GM12878 (cell line): ENCODE measurements at regions not wholly inside any gene's neighbourhood (a gene's known extent, or its start where the extent isn't known, plus 50 kb on each side); places are given as distances from the start of the nearest gene placed in this dataset.

Experiments
- ATAC-seq: fragments of 200-7000 bp; cut with Tn5 transposase; 3 replicates; pipeline ENCODE4 v1.9.1; 2020; ENCODE audit warnings: mild to moderate bottlenecking, moderate library complexity
- BruUV-seq: library from RNA; stranded (reverse); fragments of 400-500 nt; replicated peaks from 2 replicates; lab custom pipeline; 2021; lab: Mats Ljungman, UMichigan
- CTCF ChIA-PET: fragments of 300-600 bp; sonication (Branson Sonifier 250); formaldehyde crosslinking; extraction: SDS; loops from one replicate; lab custom pipeline; 2021; ENCODE audit warnings: inconsistent platforms; lab: Yijun Ruan, JAX
- POLR2A ChIA-PET: fragments of 350-600 bp; formaldehyde crosslinking; extraction: SDS; loops from one replicate; lab custom pipeline; 2021; ENCODE audit warnings: inconsistent platforms; lab: Charles Lee
- RAD21 ChIA-PET: fragments of 300-600 bp; sonication (Branson Sonifier 250); formaldehyde crosslinking; loops from one replicate; lab custom pipeline; 2023; ENCODE audit warnings: antibody characterized with exemption; ENCODE audit not compliant: unreplicated experiment; lab: Charles Lee
- SMC1A ChIA-PET: fragments of 300-600 bp; sonication (Branson Sonifier 250); formaldehyde crosslinking; loops from one replicate; lab custom pipeline; 2023; ENCODE audit not compliant: unreplicated experiment, uncharacterized antibody; lab: Charles Lee
- DNase-seq: peaks from one replicate; pipeline ENCODE4 v3.0.0-alpha.2; 2011; ENCODE audit warnings: low read depth, low spot score
- FAIRE-seq: peaks from 3 replicates; lab custom pipeline; 2011; peaks lifted over from hg19 to GRCh38; lab: Jason Lieb, UNC
- H2AFZ ChIP-seq: 2 replicates; pipeline ENCODE4 v1.6.0; 2011; ENCODE audit warnings: low read depth, low read length, control low read depth; ENCODE audit not compliant: control insufficient read depth
- H3K27ac ChIP-seq: 2 replicates; pipeline ENCODE4 v1.5.1; 2011; ENCODE audit warnings: control low read depth; ENCODE audit not compliant: control insufficient read depth, insufficient read depth
- H3K27me3 ChIP-seq, 2 experiments: replicated peaks in 1 of 2; 2 replicates each; pipeline versions ENCODE4 v1.6.0 to v1.6.1; 2011; ENCODE audit warnings: low read length in 1 of 2; ENCODE audit not compliant: control insufficient read depth in 2 of 2, insufficient read depth in 2 of 2
- H3K36me3 ChIP-seq, 2 experiments: 2 replicates each; pipeline ENCODE4 v1.5.1; 2011; ENCODE audit warnings: low read length in 1 of 2; ENCODE audit not compliant: control insufficient read depth in 2 of 2, insufficient read depth in 2 of 2
- H3K4me1 ChIP-seq: 2 replicates; pipeline ENCODE4 v1.6.1; 2011; ENCODE audit warnings: mild to moderate bottlenecking, low read length, moderate library complexity, mixed read lengths; ENCODE audit not compliant: control insufficient read depth, insufficient read depth
- H3K4me2 ChIP-seq: 2 replicates; pipeline ENCODE4 v1.6.0; 2011; ENCODE audit warnings: control low read depth; ENCODE audit not compliant: control insufficient read depth, insufficient read depth
- H3K4me3 ChIP-seq: fragments of 200-600 bp; sonication (generic); 2 replicates; pipeline ENCODE4 v1.5.1; 2016
- H3K79me2 ChIP-seq: 2 replicates; pipeline ENCODE4 v1.6.0; 2011; ENCODE audit warnings: low read length; ENCODE audit not compliant: control insufficient read depth, insufficient read depth
- H3K9ac ChIP-seq: 2 replicates; pipeline ENCODE4 v1.8.0; 2011; ENCODE audit warnings: low read length, control low read depth, mixed read lengths; ENCODE audit not compliant: control insufficient read depth, insufficient read depth
- H3K9me3 ChIP-seq: replicated peaks from 3 replicates; pipeline ENCODE4 v1.5.1; 2011; ENCODE audit warnings: mild to moderate bottlenecking, low read length; ENCODE audit not compliant: control insufficient read depth, insufficient read depth
- H4K20me1 ChIP-seq: 2 replicates; pipeline ENCODE4 v1.6.0; 2011; ENCODE audit not compliant: control insufficient read depth, insufficient read depth
- BACH1 ChIP-seq: fragments of 450-650 bp; IDR thresholded peaks from 2 replicates; pipeline ENCODE4 v1.6.1; 2017; ENCODE audit warnings: mild to moderate bottlenecking, borderline replicate concordance
- BCL11A ChIP-seq: IDR thresholded peaks from 2 replicates; pipeline ENCODE4 v1.6.1; 2011; ENCODE audit warnings: low read depth, low read length
- BHLHE40 ChIP-seq, 2 experiments: fragments of 450-650 bp in 1 of 2; IDR thresholded peaks; 2 replicates each; pipeline ENCODE4 v1.6.1; 2011 to 2017; ENCODE audit warnings: low read depth in 2 of 2, borderline replicate concordance in 1 of 2, improper control_type of control experiment in 1 of 2, low read length in 1 of 2, mild to moderate bottlenecking in 1 of 2
- CBFB ChIP-seq: IDR thresholded peaks from 2 replicates; pipeline ENCODE4 v1.6.1; 2016; ENCODE audit warnings: antibody characterized with exemption, low read depth
- CREM ChIP-seq: IDR thresholded peaks from 2 replicates; pipeline ENCODE4 v1.6.1; 2014; ENCODE audit warnings: antibody characterized with exemption, low read depth
- DPF2 ChIP-seq: fragments of 450-650 bp; IDR thresholded peaks from 2 replicates; pipeline ENCODE4 v1.6.1; 2017; ENCODE audit warnings: mild to moderate bottlenecking
- EED ChIP-seq: sonication (generic); IDR thresholded peaks from 2 replicates; pipeline ENCODE4 v1.6.1; 2016; ENCODE audit warnings: antibody characterized with exemption, low read depth
- EP300 ChIP-seq, 2 experiments: fragments of 150-350 bp in 1 of 2; IDR thresholded peaks; 2 replicates each; pipeline ENCODE4 v1.6.1; 2011 to 2012; ENCODE audit warnings: low read depth in 2 of 2, low read length in 2 of 2, borderline replicate concordance in 1 of 2, improper control_type of control experiment in 1 of 2, inconsistent platforms in 1 of 2; ENCODE audit not compliant: control insufficient read depth in 1 of 2
- FOXM1 ChIP-seq: IDR thresholded peaks from 2 replicates; pipeline ENCODE4 v1.6.1; 2012; ENCODE audit warnings: low read depth, mild to moderate bottlenecking, inconsistent platforms, low read length, moderate library complexity
- IKZF2 ChIP-seq, 2 experiments: fragments of 450-650 bp; IDR thresholded peaks; 2 replicates each; pipeline ENCODE4 v1.6.1; 2017; ENCODE audit warnings: mild to moderate bottlenecking in 2 of 2, moderate library complexity in 2 of 2
- MEF2B ChIP-seq: fragments of 450-650 bp; IDR thresholded peaks from 2 replicates; pipeline ENCODE4 v1.6.1; 2018; ENCODE audit warnings: mild to moderate bottlenecking, moderate library complexity; ENCODE audit not compliant: partially characterized antibody, poor library complexity, severe bottlenecking
- MLLT1 ChIP-seq: fragments of 450-650 bp; IDR thresholded peaks from 2 replicates; pipeline ENCODE4 v1.6.1; 2016; ENCODE audit warnings: mild to moderate bottlenecking
- MTA2 ChIP-seq: fragments of 450-650 bp; IDR thresholded peaks from 2 replicates; pipeline ENCODE4 v1.6.1; 2016; ENCODE audit warnings: low read depth, mild to moderate bottlenecking, moderate library complexity
- NBN ChIP-seq: fragments of 450-650 bp; IDR thresholded peaks from 2 replicates; pipeline ENCODE4 v1.6.1; 2016
- NFYA ChIP-seq: IDR thresholded peaks from 2 replicates; pipeline ENCODE4 v1.6.1; 2011; ENCODE audit warnings: low read depth, mild to moderate bottlenecking, low read length, improper control_type of control experiment, borderline replicate concordance
- PAX5 ChIP-seq: IDR thresholded peaks from 2 replicates; pipeline ENCODE4 v1.6.1; 2011; ENCODE audit warnings: low read depth, low read length, borderline replicate concordance
- RELA ChIP-seq: fragments of 450-650 bp; IDR thresholded peaks from 2 replicates; pipeline ENCODE4 v1.8.0; 2014; ENCODE audit warnings: borderline replicate concordance; ENCODE audit not compliant: partially characterized antibody
- RUNX3 ChIP-seq: IDR thresholded peaks from 2 replicates; pipeline ENCODE4 v1.6.1; 2012; ENCODE audit warnings: low read length, inconsistent platforms
- SP1 ChIP-seq: IDR thresholded peaks from one replicate; pipeline ENCODE4 v1.6.1; 2011; ENCODE audit warnings: low read depth, low read length
- SREBF2 ChIP-seq: IDR thresholded peaks from 2 replicates; pipeline ENCODE4 v1.6.1; 2012; ENCODE audit warnings: mild to moderate bottlenecking, low read length
- SUPT20H ChIP-seq: IDR thresholded peaks from 2 replicates; pipeline ENCODE4 v1.6.1; 2011; ENCODE audit warnings: low read depth, mild to moderate bottlenecking, low read length, moderate library complexity, borderline replicate concordance; ENCODE audit not compliant: control insufficient read depth
- SUZ12 ChIP-seq: fragments of 200-600 bp; sonication (generic); IDR thresholded peaks from one replicate; pipeline ENCODE4 v1.6.1; 2018; ENCODE audit warnings: antibody characterized with exemption, mild to moderate bottlenecking; ENCODE audit not compliant: unreplicated experiment
- TARDBP ChIP-seq: IDR thresholded peaks from 2 replicates; pipeline ENCODE4 v1.6.1; 2016; ENCODE audit warnings: borderline replicate concordance
- ZSCAN29 ChIP-seq: fragments of 450-650 bp; IDR thresholded peaks from 2 replicates; pipeline ENCODE4 v1.6.1; 2017; ENCODE audit warnings: mild to moderate bottlenecking, moderate library complexity
- WGBS: methylation state at CpG from one replicate; pipeline ENCODE4 v1.1.6; 2016; ENCODE audit warnings: low lambda C conversion rate; ENCODE audit not compliant: insufficient replicate concordance, insufficient coverage; ENCODE audit errors: missing lambda C conversion rate; 5-methylcytosine and 5-hydroxymethylcytosine counted together
- in situ Hi-C: fragments of 300-500 bp; cut with MboI; formaldehyde crosslinking; loops from 9 replicates; pipeline ENCODE4 v1.14.3; 2018; ENCODE audit warnings: mixed read lengths
- intact Hi-C: fragments of 100-400 bp; cut with micrococcal nuclease; formaldehyde crosslinking; loops from one replicate; pipeline ENCODE4 v1.14.2; 2022; ENCODE audit not compliant: unreplicated experiment
- TF ChIP-seq, protein P1 (sequence below): fragments of 450-650 bp; IDR thresholded peaks from 2 replicates; pipeline ENCODE4 v1.6.1; 2016; ENCODE audit warnings: mild to moderate bottlenecking

GRCh38 chr5:68565427-68565826 is 349.9 kb downstream of the PIK3R1 start:
- peak; percentile 76 for FAIRE-seq
- Histone ChIP-seq H3K27me3 (no peaks in the 10 kb centered on the region), H3K79me2 (no peaks in the 10 kb centered on the region), H3K9me3 (no peaks in the 10 kb centered on the region; the same call in 1 of the 3 replicates), H3K4me1 (peaks cover 6% of the 10 kb centered on the region; the same call in 1 of the 2 replicates), H2AFZ (peak overlapping the region; percentile 60), H3K9ac (no peak overlapping the region), H3K4me3 (no peak overlapping the region), H3K27ac (0 out of 2 replicates have a peak overlapping the region, but pooled peaks have one; percentile 25), H3K36me3 (no peaks in the 10 kb centered on the region), H4K20me1 (no peaks in the 10 kb centered on the region), H3K4me2 (0 out of 2 replicates have a peak overlapping the region, but pooled peaks have one; percentile 60)
- intact Hi-C loops = loop anchor here (2.0 to 10.0 kb wide), 4 partner anchors 101 to 278 kb away; no protein-coding TSS in a partner anchor
- ChIA-PET RAD21 (no interaction called here), POLR2A (no interaction called here), CTCF (interaction anchor here (0.9 to 1.2 kb wide), 2 partner anchors 10 to 72 kb away, joined by 4 read pairs; no protein-coding TSS in a partner anchor), SMC1A (interaction anchor here (0.7 to 2.8 kb wide), 5 partner anchors 10 to 279 kb away, joined by 3 to 11 read pairs (median 4); no protein-coding TSS in a partner anchor)
- in situ Hi-C loops = no loop called here
- DNase-seq = peak; percentile 55
- ATAC-seq = peak; percentile 97
- no TSS peak for BruUV-seq
- whole genome bisulfite sequencing = 18% methylated on average over 5 of the region's 5 CpGs
- TF ChIP-seq RELA (peak; percentile 40), NFYA (no peak), BCL11A (peak; percentile 20; the same call in 1 of the 2 replicates), MTA2 (0 out of 2 replicates have a peak, but pooled peaks have one; percentile 26), ZSCAN29 (no peak), PAX5 (peak; percentile 55; the same call in 1 of the 2 replicates), NBN (0 out of 2 replicates have a peak, but pooled peaks have one; percentile 44), TARDBP (no peak), FOXM1 (peak; percentile 61; the same call in 1 of the 2 replicates), BACH1 (no peak), MLLT1 (peak; percentile 53; the same call in 1 of the 2 replicates), SUZ12 (no peak), EED (peak; percentile 68; the same call in 1 of the 2 replicates), BHLHE40 (IDR thresholded peaks at IDR 0.05; ENCODE audit: borderline replicate concordance in 1 of 2, low read depth in 2 of 2, low read length in 1 of 2) (peak in 1 of 2 experiments; percentile 49; a peak in 2 of 4 replicates), EP300 (IDR thresholded peaks at IDR 0.05; ENCODE audit: borderline replicate concordance in 1 of 2, control insufficient read depth in 1 of 2, low read depth in 2 of 2, low read length in 2 of 2) (peak in 1 of 2 experiments; percentile 14; a peak in 1 of 4 replicates), CREM (peak; percentile 48; the same call in 1 of the 2 replicates), RUNX3 (peak; percentile 92), DPF2 (peak; percentile 65; the same call in 1 of the 2 replicates), CBFB (peak; percentile 68), MEF2B (peak; percentile 93), SREBF2 (no peak), IKZF2 (IDR thresholded peaks at IDR 0.05) (peak; percentile 48 to 68; a peak in 3 of 4 replicates), SP1 (peak; percentile 25), SUPT20H (no peak)
- TF ChIP-seq, protein P1, sequence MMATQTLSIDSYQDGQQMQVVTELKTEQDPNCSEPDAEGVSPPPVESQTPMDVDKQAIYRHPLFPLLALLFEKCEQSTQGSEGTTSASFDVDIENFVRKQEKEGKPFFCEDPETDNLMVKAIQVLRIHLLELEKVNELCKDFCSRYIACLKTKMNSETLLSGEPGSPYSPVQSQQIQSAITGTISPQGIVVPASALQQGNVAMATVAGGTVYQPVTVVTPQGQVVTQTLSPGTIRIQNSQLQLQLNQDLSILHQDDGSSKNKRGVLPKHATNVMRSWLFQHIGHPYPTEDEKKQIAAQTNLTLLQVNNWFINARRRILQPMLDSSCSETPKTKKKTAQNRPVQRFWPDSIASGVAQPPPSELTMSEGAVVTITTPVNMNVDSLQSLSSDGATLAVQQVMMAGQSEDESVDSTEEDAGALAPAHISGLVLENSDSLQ = no peak
